H1 (cell line): ENCODE measurements at regions not wholly inside any gene's neighbourhood (a gene's known extent, or its start where the extent isn't known, plus 50 kb on each side); places are given as distances from the start of the nearest gene placed in this dataset.

Source experiments
- EGR1 ChIP-seq: IDR thresholded peaks from 2 replicates; pipeline ENCODE4 v1.6.1; 2011; ENCODE audit warnings: low read depth, low read length, borderline replicate concordance
- JUN ChIP-seq: IDR thresholded peaks from 2 replicates; pipeline ENCODE4 v1.6.1; 2011; ENCODE audit warnings: low read depth, mild to moderate bottlenecking, improper control_type of control experiment, low read length
- PHF8 ChIP-seq: fragments of 200-600 bp; sonication (generic); conservative IDR thresholded peaks from 2 replicates; pipeline ENCODE4 v1.7.1; 2012; ENCODE audit warnings: low read depth, mild to moderate bottlenecking, inconsistent platforms, low read length, moderate library complexity
- RXRA ChIP-seq: IDR thresholded peaks from 2 replicates; pipeline ENCODE4 v1.6.1; 2011; ENCODE audit warnings: low read depth, mild to moderate bottlenecking, low read length, moderate library complexity; ENCODE audit not compliant: insufficient read depth
- SIN3A ChIP-seq, 2 experiments: IDR thresholded peaks in 1 of 2; conservative IDR thresholded peaks in 1 of 2; 2 replicates each; pipeline ENCODE4 v1.6.1; 2011 to 2012; ENCODE audit warnings: low read length in 2 of 2, improper control_type of control experiment in 1 of 2, low read depth in 1 of 2, mild to moderate bottlenecking in 1 of 2

DNA sequence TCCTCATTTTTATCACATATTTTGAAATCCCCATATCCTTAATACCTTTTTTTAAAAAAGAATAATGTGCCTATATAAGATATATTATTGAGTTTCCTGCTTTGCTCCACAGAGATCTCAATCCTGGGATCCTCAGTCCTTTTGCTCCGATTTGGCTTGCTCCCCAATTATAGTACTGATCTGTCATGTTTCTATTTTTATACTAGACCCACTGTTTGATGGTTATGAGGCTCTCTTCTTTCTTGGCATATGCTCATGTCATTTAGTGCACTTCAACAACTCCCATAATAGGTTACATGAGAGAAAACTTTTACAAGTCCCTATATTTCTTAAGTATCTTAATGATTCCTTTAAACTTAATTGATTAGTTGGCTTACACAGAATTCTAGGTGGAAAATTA lies 958.5 kb upstream of the EPHA7 start (continued):
- TF ChIP-seq RXRA (no peak), JUN (no peak), SIN3A (conservative IDR thresholded peaks at IDR 0.05 in 1 of 2, IDR thresholded peaks at IDR 0.05 in 1 of 2; ENCODE audit: low read depth in 1 of 2, low read length in 2 of 2) (no peak), PHF8 (no peak), EGR1 (no peak)
